ENCODE measurements at regions not wholly inside any gene's neighbourhood (a gene's known extent, or its start where the extent isn't known, plus 50 kb on each side); places are given as distances from the start of the nearest gene placed in this dataset.

DNA sequence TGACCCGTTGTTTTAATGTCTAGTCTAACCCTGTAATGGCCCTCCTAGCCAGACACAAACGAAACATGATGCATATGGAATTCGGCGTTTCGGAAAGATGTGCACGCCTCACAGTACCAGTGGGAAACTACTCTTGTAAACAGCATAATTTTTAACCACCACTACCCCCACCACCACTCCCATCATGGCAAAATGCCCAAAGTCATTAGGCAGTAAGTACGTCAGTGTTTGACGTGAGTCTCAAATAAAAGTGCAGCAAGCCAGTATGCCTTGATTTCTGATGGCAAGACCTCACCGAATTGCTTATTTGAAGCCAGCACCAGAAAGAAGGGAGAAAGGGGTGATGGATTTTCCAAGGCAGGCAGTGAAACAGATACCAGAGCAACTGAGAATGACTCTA, 71.4 kb downstream of the ADRB2 start:
- Histone ChIP-seq H3K27me3 (replicated peaks; ENCODE audit: control insufficient read depth, insufficient read depth, low read length) (no peaks in the 10 kb centered on the region; the same call in 1 of the 2 replicates), H3K4me3 (replicated peaks; ENCODE audit: low read depth, low read length) (no peak overlapping the region), H3K36me3 (ENCODE audit: control insufficient read depth, insufficient read depth, low read length) (no peaks in the 10 kb centered on the region)
- TF ChIP-seq, protein P1, sequence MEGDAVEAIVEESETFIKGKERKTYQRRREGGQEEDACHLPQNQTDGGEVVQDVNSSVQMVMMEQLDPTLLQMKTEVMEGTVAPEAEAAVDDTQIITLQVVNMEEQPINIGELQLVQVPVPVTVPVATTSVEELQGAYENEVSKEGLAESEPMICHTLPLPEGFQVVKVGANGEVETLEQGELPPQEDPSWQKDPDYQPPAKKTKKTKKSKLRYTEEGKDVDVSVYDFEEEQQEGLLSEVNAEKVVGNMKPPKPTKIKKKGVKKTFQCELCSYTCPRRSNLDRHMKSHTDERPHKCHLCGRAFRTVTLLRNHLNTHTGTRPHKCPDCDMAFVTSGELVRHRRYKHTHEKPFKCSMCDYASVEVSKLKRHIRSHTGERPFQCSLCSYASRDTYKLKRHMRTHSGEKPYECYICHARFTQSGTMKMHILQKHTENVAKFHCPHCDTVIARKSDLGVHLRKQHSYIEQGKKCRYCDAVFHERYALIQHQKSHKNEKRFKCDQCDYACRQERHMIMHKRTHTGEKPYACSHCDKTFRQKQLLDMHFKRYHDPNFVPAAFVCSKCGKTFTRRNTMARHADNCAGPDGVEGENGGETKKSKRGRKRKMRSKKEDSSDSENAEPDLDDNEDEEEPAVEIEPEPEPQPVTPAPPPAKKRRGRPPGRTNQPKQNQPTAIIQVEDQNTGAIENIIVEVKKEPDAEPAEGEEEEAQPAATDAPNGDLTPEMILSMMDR (IDR thresholded peaks at IDR 0.05; ENCODE audit: insufficient read depth, low read length, poor library complexity, severe bottlenecking) = no peak
- no peak for DNase-seq (ENCODE audit: extremely low read depth, insufficient read length)

DNA sequence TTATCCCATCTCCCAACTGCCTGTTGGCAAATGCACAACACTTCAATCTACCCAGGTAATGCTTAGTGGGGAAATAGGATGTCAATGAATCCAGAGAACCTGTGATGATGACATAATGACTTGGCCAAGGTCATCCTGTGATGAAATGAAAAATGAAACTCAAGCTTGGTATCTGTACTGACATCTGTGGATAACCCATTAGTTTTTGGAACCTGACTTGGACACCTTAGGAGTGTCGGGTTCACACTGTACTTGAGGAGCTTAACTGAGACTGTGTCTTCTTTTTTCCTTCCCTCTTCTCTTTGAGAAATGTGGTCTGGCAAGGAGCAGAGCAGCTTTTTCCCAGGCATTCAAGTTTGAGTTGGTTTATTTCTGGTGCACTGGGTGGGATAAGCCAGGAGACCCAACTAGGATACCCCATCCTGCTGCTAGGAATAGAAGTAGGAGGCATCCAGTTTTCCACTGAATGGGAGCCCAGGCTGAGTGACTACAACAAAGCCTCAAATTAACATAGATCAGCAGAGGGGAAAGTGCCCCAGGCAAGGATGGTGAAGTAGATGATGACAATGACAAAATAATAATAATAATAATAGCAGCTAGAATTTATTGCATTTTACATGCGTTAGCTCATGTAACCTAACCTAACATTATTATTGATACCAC, 72.1 kb downstream of the ADRB2 start:
- Histone ChIP-seq H3K36me3 (ENCODE audit: control insufficient read depth, insufficient read depth, low read length) (no peaks in the 10 kb centered on the region), H3K4me3 (replicated peaks; ENCODE audit: low read depth, low read length) (no peak overlapping the region), H3K27me3 (replicated peaks; ENCODE audit: control insufficient read depth, insufficient read depth, low read length) (no peaks in the 10 kb centered on the region; the same call in 1 of the 2 replicates)
- TF ChIP-seq, protein P1 (IDR thresholded peaks at IDR 0.05; ENCODE audit: insufficient read depth, low read length, poor library complexity, severe bottlenecking) = no peak
- no peak for DNase-seq (ENCODE audit: extremely low read depth, insufficient read length)

DNA sequence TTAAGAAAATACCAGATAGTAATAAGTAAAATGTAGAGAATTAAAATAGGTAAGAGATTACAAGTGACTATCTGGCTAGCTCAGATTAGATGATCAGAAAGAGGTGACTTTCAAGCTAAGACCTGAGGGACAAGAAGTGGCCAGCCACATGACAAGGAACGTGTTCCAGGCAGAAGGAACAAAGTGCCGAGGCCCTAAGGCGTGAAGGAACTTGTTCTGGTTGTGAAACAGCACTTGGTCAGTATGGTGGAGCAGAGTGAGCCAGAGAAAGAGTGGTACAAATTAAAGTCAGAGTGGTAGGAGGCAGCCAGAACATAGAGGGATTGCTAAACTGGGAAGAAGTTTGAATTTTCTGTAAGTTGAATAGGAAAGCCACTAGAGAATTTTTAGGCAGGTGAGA, 73.6 kb downstream of the ADRB2 start:
- Histone ChIP-seq H3K4me3 (replicated peaks; ENCODE audit: low read depth, low read length) (no peak overlapping the region), H3K36me3 (ENCODE audit: control insufficient read depth, insufficient read depth, low read length) (no peaks in the 10 kb centered on the region), H3K27me3 (replicated peaks; ENCODE audit: control insufficient read depth, insufficient read depth, low read length) (no peaks in the 10 kb centered on the region; the same call in 1 of the 2 replicates)
- TF ChIP-seq, protein P1 (IDR thresholded peaks at IDR 0.05; ENCODE audit: insufficient read depth, low read length, poor library complexity, severe bottlenecking) = no peak
- no peak for DNase-seq (ENCODE audit: extremely low read depth, insufficient read length)

DNA sequence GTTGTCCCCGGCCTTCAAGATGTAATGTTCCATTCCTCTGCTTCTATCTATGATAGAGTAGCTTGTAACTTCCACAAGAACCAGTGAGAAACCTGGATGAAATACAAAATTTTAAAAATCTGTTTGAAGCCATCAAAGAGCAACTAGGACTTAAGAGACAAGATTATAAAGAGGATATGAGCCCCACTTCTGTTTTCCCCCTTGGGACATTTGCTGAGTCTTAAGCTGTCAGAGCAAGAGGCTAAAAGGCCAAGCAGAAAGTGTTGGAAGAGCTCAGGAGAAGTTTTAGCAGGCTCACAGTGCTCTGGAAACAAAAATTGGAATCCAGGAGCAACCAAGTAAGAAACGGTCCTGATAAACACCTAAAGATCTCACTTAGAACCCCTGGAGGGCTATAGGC, 76.1 kb downstream of the ADRB2 start:
- H3K4me3 ChIP-seq (replicated peaks; ENCODE audit: low read depth, low read length) = no peak overlapping the region
- H3K27me3 ChIP-seq (replicated peaks; ENCODE audit: control insufficient read depth, insufficient read depth, low read length) = no peaks in the 10 kb centered on the region; the same call in 1 of the 2 replicates
- no peaks in the 10 kb centered on the region for H3K36me3 ChIP-seq (ENCODE audit: control insufficient read depth, insufficient read depth, low read length)
- no peak for DNase-seq (ENCODE audit: extremely low read depth, insufficient read length)
- TF ChIP-seq, protein P1 (IDR thresholded peaks at IDR 0.05; ENCODE audit: insufficient read depth, low read length, poor library complexity, severe bottlenecking) = no peak

DNA sequence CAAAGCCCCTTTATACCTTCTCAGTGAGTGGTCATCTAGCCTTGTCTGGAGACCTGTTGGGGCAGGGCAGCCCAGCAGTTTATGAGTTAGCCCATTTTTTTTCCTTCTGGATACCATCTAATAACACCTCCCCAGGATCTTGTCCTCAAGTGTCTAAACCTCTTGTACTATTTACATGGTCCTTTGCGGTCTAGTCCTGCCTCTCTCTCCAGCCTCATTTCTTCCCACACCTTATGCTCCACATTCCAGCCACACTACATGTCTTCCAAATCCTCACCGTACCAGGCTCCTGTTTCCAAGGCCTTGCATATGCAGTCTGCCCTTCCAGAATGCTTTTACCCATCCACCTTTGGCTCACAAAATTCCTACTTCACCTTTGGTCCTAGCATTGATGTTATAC, 77.2 kb downstream of the ADRB2 start:
- Histone ChIP-seq H3K4me3 (replicated peaks; ENCODE audit: low read depth, low read length) (no peak overlapping the region), H3K27me3 (replicated peaks; ENCODE audit: control insufficient read depth, insufficient read depth, low read length) (no peaks in the 10 kb centered on the region; the same call in 1 of the 2 replicates), H3K36me3 (ENCODE audit: control insufficient read depth, insufficient read depth, low read length) (no peaks in the 10 kb centered on the region)
- no peak for DNase-seq (ENCODE audit: extremely low read depth, insufficient read length)
- TF ChIP-seq, protein P1 (IDR thresholded peaks at IDR 0.05; ENCODE audit: insufficient read depth, low read length, poor library complexity, severe bottlenecking) = no peak

Measured in GM06990 (cell line).